GM21529 (cell line): ENCODE measurements at regions not wholly inside any gene's neighbourhood (a gene's known extent, or its start where the extent isn't known, plus 50 kb on each side); places are given as distances from the start of the nearest gene placed in this dataset.
"Not testable (repeated sequence)": the region's sequence is repeated elsewhere in the genome, so short reads cannot be mapped to it uniquely, and the experiment has no call there.

Experiments used
- ATAC-seq: cut with Tn5 transposase; IDR thresholded peaks from one replicate; pipeline ENCODE4 v1.9.1; 2021; ENCODE audit not compliant: unreplicated experiment

- ATAC-seq, result no peak
Observed at GRCh38 chr4:144799486-144799885, 153.5 kb downstream of the HHIP start.

GRCh38 chr4:144801731-144802130, 155.8 kb downstream of the HHIP start:
- no peak for ATAC-seq

GRCh38 chr4:144808034-144808433, 162.1 kb downstream of the HHIP start:
- no peak for ATAC-seq

GRCh38 chr4:144809056-144809640, 163.2 kb downstream of the HHIP start:
- no peak for ATAC-seq

- no peak for ATAC-seq
Observed at GRCh38 chr4:144816668-144817067, 170.7 kb downstream of the HHIP start.

GRCh38 chr4:144817081-144817480, 171.1 kb downstream of the HHIP start:
- no peak for ATAC-seq

GRCh38 chr4:144818136-144818535, 172.2 kb downstream of the HHIP start:
- ATAC-seq, result no peak

- ATAC-seq, result no peak
Observed at GRCh38 chr4:144819591-144819990, 173.6 kb downstream of the HHIP start.

- no peak for ATAC-seq
Observed at GRCh38 chr4:144820011-144820727, 174.2 kb downstream of the HHIP start.

GRCh38 chr4:144820728-144821085, 174.8 kb downstream of the HHIP start:
- no peak for ATAC-seq

GRCh38 chr4:144831971-144832370, 186.0 kb downstream of the HHIP start:
- ATAC-seq, result no peak

GRCh38 chr4:144845411-144845810, 199.5 kb downstream of the HHIP start:
- ATAC-seq, result no peak

GRCh38 chr4:144851948-144852347, 206.0 kb downstream of the HHIP start:
- ATAC-seq, result no peak

GRCh38 chr4:144861471-144861870, 215.5 kb downstream of the HHIP start:
- ATAC-seq, result no peak

GRCh38 chr4:144862210-144862609, 216.3 kb downstream of the HHIP start:
- ATAC-seq, result no peak

- ATAC-seq, result not testable (repeated sequence)
Observed at GRCh38 chr4:144864891-144865290, 218.9 kb downstream of the HHIP start.

GRCh38 chr4:144868309-144868708, 222.4 kb downstream of the HHIP start:
- no peak for ATAC-seq

GRCh38 chr4:144872508-144873225, 225.3 kb downstream of the ANAPC10 start:
- no peak for ATAC-seq

- no peak for ATAC-seq
Observed at GRCh38 chr4:144873226-144873990, 224.6 kb downstream of the ANAPC10 start.

- no peak for ATAC-seq
Observed at GRCh38 chr4:144894573-144894972, 203.4 kb downstream of the ANAPC10 start.

GRCh38 chr4:144899393-144899792, 198.6 kb downstream of the ANAPC10 start:
- no peak for ATAC-seq

GRCh38 chr4:144901141-144901540, 196.9 kb downstream of the ANAPC10 start:
- ATAC-seq, result no peak
